ENCODE measurements at regions not wholly inside any gene's neighbourhood (a gene's known extent, or its start where the extent isn't known, plus 50 kb on each side); places are given as distances from the start of the nearest gene placed in this dataset.

- no peak overlapping the region for H3K27ac ChIP-seq (replicated peaks; ENCODE audit: low read length)
- no peak overlapping the region for H3K14ac ChIP-seq (ENCODE audit: low read length)
- DNase-seq (ENCODE audit: low spot score): no peak
Measured at GRCh38 chr5:117218789-117219188, 644.2 kb upstream of the SEMA6A start.

GRCh38 chr5:117212866-117213265 lies 638.2 kb upstream of the SEMA6A start:
- H2AFZ ChIP-seq (ENCODE audit: low read length): no peak overlapping the region
- H2BK120ac ChIP-seq (ENCODE audit: low read depth, low read length): no peak overlapping the region
- no peaks in the 10 kb centered on the region for H3K79me1 ChIP-seq (ENCODE audit: low read depth, low read length)
- H3K27ac ChIP-seq (replicated peaks; ENCODE audit: low read length): no peak overlapping the region
- H3K4me2 ChIP-seq (ENCODE audit: insufficient read depth, low read length, poor library complexity, severe bottlenecking): no peak overlapping the region
- no peaks in the 10 kb centered on the region for H3K36me3 ChIP-seq (replicated peaks in 1 of 2; ENCODE audit: control insufficient read depth in 2 of 2, insufficient read depth in 2 of 2, low read length in 2 of 2)
- no peak overlapping the region for H2BK12ac ChIP-seq (ENCODE audit: low read length)
- no CpG with 5 or more reads among the region's 1 CpG for WGBS, 2 donors (ENCODE audit: extremely low coverage in 2 of 2, insufficient read length in 2 of 2, insufficient replicate concordance in 1 of 2)
- no peak overlapping the region for H2BK5ac ChIP-seq (ENCODE audit: low read length)
- H4K91ac ChIP-seq (ENCODE audit: low read depth, low read length, poor library complexity): no peak overlapping the region
- no peak for DNase-seq (ENCODE audit: low spot score)
- no peak overlapping the region for H3K9ac ChIP-seq (ENCODE audit: low read depth, low read length, poor library complexity)
- H3K27me3 ChIP-seq (ENCODE audit: control insufficient read depth in 3 of 3, insufficient read depth in 3 of 3, low read depth in 1 of 3, low read length in 3 of 3): no peaks in the 10 kb centered on the region
- H3K4ac ChIP-seq (ENCODE audit: low read length): no peak overlapping the region
- H3K4me1 ChIP-seq (ENCODE audit: control insufficient read depth in 2 of 2, insufficient read depth in 1 of 2, low read depth in 1 of 2, low read length in 2 of 2): peaks cover 2 to 3% of the 10 kb centered on the region in 2 donors
- no peak overlapping the region for H4K8ac ChIP-seq (ENCODE audit: low read depth, low read length)
- H2AK5ac ChIP-seq (ENCODE audit: low read depth, low read length): no peak overlapping the region
- no peaks in the 10 kb centered on the region for H3K9me3 ChIP-seq (replicated peaks in 1 of 2; ENCODE audit: control insufficient read depth in 2 of 2, insufficient read depth in 1 of 2, low read depth in 1 of 2, low read length in 2 of 2)
- H3K23ac ChIP-seq (ENCODE audit: low read depth, low read length, poor library complexity): no peak overlapping the region
- no peak overlapping the region for H3K14ac ChIP-seq (ENCODE audit: low read length)
- H3K4me3 ChIP-seq (ENCODE audit: low read length in 2 of 2): no peak overlapping the region
- no peak overlapping the region for H3K18ac ChIP-seq (ENCODE audit: low read length)
- H2BK15ac ChIP-seq (ENCODE audit: low read length): no peak overlapping the region

More at GRCh38 chr5:117218789-117219188, 644.2 kb upstream of the SEMA6A start:
- no peaks in the 10 kb centered on the region for H3K27me3 ChIP-seq (ENCODE audit: control insufficient read depth in 3 of 3, insufficient read depth in 3 of 3, low read depth in 1 of 3, low read length in 3 of 3)
- H2AFZ ChIP-seq (ENCODE audit: low read length): no peak overlapping the region
- H3K4me2 ChIP-seq (ENCODE audit: insufficient read depth, low read length, poor library complexity, severe bottlenecking): no peak overlapping the region
- no peak overlapping the region for H3K4ac ChIP-seq (ENCODE audit: low read length)
- H4K8ac ChIP-seq (ENCODE audit: low read depth, low read length): no peak overlapping the region
- no peak overlapping the region for H4K91ac ChIP-seq (ENCODE audit: low read depth, low read length, poor library complexity)
- no peak overlapping the region for H3K18ac ChIP-seq (ENCODE audit: low read length)
- peaks cover 1 to 3% of the 10 kb centered on the region in 2 donors for H3K9me3 ChIP-seq (replicated peaks in 1 of 2; ENCODE audit: control insufficient read depth in 2 of 2, insufficient read depth in 1 of 2, low read depth in 1 of 2, low read length in 2 of 2)
- H3K79me1 ChIP-seq (ENCODE audit: low read depth, low read length): no peaks in the 10 kb centered on the region
- H3K36me3 ChIP-seq (replicated peaks in 1 of 2; ENCODE audit: control insufficient read depth in 2 of 2, insufficient read depth in 2 of 2, low read length in 2 of 2): no peaks in the 10 kb centered on the region
- no peak overlapping the region for H3K9ac ChIP-seq (ENCODE audit: low read depth, low read length, poor library complexity)
- H2BK5ac ChIP-seq (ENCODE audit: low read length): no peak overlapping the region
- H3K23ac ChIP-seq (ENCODE audit: low read depth, low read length, poor library complexity): no peak overlapping the region
- no CpG with 5 or more reads among the region's 2 CpGs for WGBS, 2 donors (ENCODE audit: extremely low coverage in 2 of 2, insufficient read length in 2 of 2, insufficient replicate concordance in 1 of 2)
- no peak overlapping the region for H3K4me3 ChIP-seq (ENCODE audit: low read length in 2 of 2)
- H2BK12ac ChIP-seq (ENCODE audit: low read length): no peak overlapping the region
- H2AK5ac ChIP-seq (ENCODE audit: low read depth, low read length): no peak overlapping the region
- H2BK120ac ChIP-seq (ENCODE audit: low read depth, low read length): no peak overlapping the region
- H2BK15ac ChIP-seq (ENCODE audit: low read length): no peak overlapping the region
- peaks cover 2 to 3% of the 10 kb centered on the region in 2 donors for H3K4me1 ChIP-seq (ENCODE audit: control insufficient read depth in 2 of 2, insufficient read depth in 1 of 2, low read depth in 1 of 2, low read length in 2 of 2)

GRCh38 chr5:117210796-117211195 lies 636.2 kb upstream of the SEMA6A start:
- no peak overlapping the region for H3K4me2 ChIP-seq (ENCODE audit: insufficient read depth, low read length, poor library complexity, severe bottlenecking)
- H3K36me3 ChIP-seq (replicated peaks in 1 of 2; ENCODE audit: control insufficient read depth in 2 of 2, insufficient read depth in 2 of 2, low read length in 2 of 2): no peaks in the 10 kb centered on the region
- DNase-seq (ENCODE audit: low spot score): no peak
- no peak overlapping the region for H2AK5ac ChIP-seq (ENCODE audit: low read depth, low read length)
- H3K4me3 ChIP-seq (ENCODE audit: low read length in 2 of 2): no peak overlapping the region
- no peaks in the 10 kb centered on the region for H3K79me1 ChIP-seq (ENCODE audit: low read depth, low read length)
- H3K27me3 ChIP-seq (ENCODE audit: control insufficient read depth in 3 of 3, insufficient read depth in 3 of 3, low read depth in 1 of 3, low read length in 3 of 3): no peaks in the 10 kb centered on the region
- H2BK15ac ChIP-seq (ENCODE audit: low read length): no peak overlapping the region
- H2BK5ac ChIP-seq (ENCODE audit: low read length): no peak overlapping the region
- no peak overlapping the region for H3K9ac ChIP-seq (ENCODE audit: low read depth, low read length, poor library complexity)
- H3K4ac ChIP-seq (ENCODE audit: low read length): no peak overlapping the region
- H3K18ac ChIP-seq (ENCODE audit: low read length): no peak overlapping the region
- no CpG with 5 or more reads among the region's 1 CpG for WGBS, 2 donors (ENCODE audit: extremely low coverage in 2 of 2, insufficient read length in 2 of 2, insufficient replicate concordance in 1 of 2)
- no peak overlapping the region for H2BK120ac ChIP-seq (ENCODE audit: low read depth, low read length)
- H3K9me3 ChIP-seq (replicated peaks in 1 of 2; ENCODE audit: control insufficient read depth in 2 of 2, insufficient read depth in 1 of 2, low read depth in 1 of 2, low read length in 2 of 2): no peaks in the 10 kb centered on the region
- no peak overlapping the region for H4K8ac ChIP-seq (ENCODE audit: low read depth, low read length)
- H4K91ac ChIP-seq (ENCODE audit: low read depth, low read length, poor library complexity): no peak overlapping the region
- no peak overlapping the region for H3K27ac ChIP-seq (replicated peaks; ENCODE audit: low read length)
- no peaks in the 10 kb centered on the region for H3K4me1 ChIP-seq (ENCODE audit: control insufficient read depth in 2 of 2, insufficient read depth in 1 of 2, low read depth in 1 of 2, low read length in 2 of 2)
- no peak overlapping the region for H2AFZ ChIP-seq (ENCODE audit: low read length)
- no peak overlapping the region for H3K23ac ChIP-seq (ENCODE audit: low read depth, low read length, poor library complexity)
- no peak overlapping the region for H3K14ac ChIP-seq (ENCODE audit: low read length)
- no peak overlapping the region for H2BK12ac ChIP-seq (ENCODE audit: low read length)

- Histone ChIP-seq H3K9ac (ENCODE audit: low read depth, low read length, poor library complexity) (no peak overlapping the region), H4K8ac (ENCODE audit: low read depth, low read length) (no peak overlapping the region), H2AK5ac (ENCODE audit: low read depth, low read length) (no peak overlapping the region), H3K4ac (ENCODE audit: low read length) (no peak overlapping the region), H2BK15ac (ENCODE audit: low read length) (no peak overlapping the region), H2BK12ac (ENCODE audit: low read length) (no peak overlapping the region), H3K9me3 (replicated peaks in 1 of 2; ENCODE audit: control insufficient read depth in 2 of 2, insufficient read depth in 1 of 2, low read depth in 1 of 2, low read length in 2 of 2) (no peaks in the 10 kb centered on the region), H3K4me3 (ENCODE audit: low read length in 2 of 2) (no peak overlapping the region), H3K27me3 (ENCODE audit: control insufficient read depth in 3 of 3, insufficient read depth in 3 of 3, low read depth in 1 of 3, low read length in 3 of 3) (no peaks in the 10 kb centered on the region), H3K79me1 (ENCODE audit: low read depth, low read length) (no peaks in the 10 kb centered on the region), H4K91ac (ENCODE audit: low read depth, low read length, poor library complexity) (no peak overlapping the region), H3K4me2 (ENCODE audit: insufficient read depth, low read length, poor library complexity, severe bottlenecking) (no peak overlapping the region), H2BK120ac (ENCODE audit: low read depth, low read length) (no peak overlapping the region), H2BK5ac (ENCODE audit: low read length) (no peak overlapping the region), H3K27ac (replicated peaks; ENCODE audit: low read length) (no peak overlapping the region), H3K14ac (ENCODE audit: low read length) (no peak overlapping the region), H3K36me3 (replicated peaks in 1 of 2; ENCODE audit: control insufficient read depth in 2 of 2, insufficient read depth in 2 of 2, low read length in 2 of 2) (no peaks in the 10 kb centered on the region), H2AFZ (ENCODE audit: low read length) (no peak overlapping the region), H3K18ac (ENCODE audit: low read length) (no peak overlapping the region), H3K4me1 (ENCODE audit: control insufficient read depth in 2 of 2, insufficient read depth in 1 of 2, low read depth in 1 of 2, low read length in 2 of 2) (no peaks in the 10 kb centered on the region), H3K23ac (ENCODE audit: low read depth, low read length, poor library complexity) (no peak overlapping the region)
- no peak for DNase-seq (ENCODE audit: low spot score)
- WGBS, 2 donors (ENCODE audit: extremely low coverage in 2 of 2, insufficient read length in 2 of 2, insufficient replicate concordance in 1 of 2): no CpG with 5 or more reads among the region's 3 CpGs
Measured at GRCh38 chr5:117209479-117209878, 634.9 kb upstream of the SEMA6A start.

Measured in neuronal stem cell (in vitro differentiated cells).